Immature natural killer cell (primary cell): ENCODE measurements at regions not wholly inside any gene's neighbourhood (a gene's known extent, or its start where the extent isn't known, plus 50 kb on each side); places are given as distances from the start of the nearest gene placed in this dataset.

Source experiments
- DNase-seq, 3 donors: peaks; one replicate each; pipeline ENCODE4 v3.0.0; 2022; ENCODE audit warnings: mixed read lengths in 1 of 3
- H3K27ac Mint-ChIP-seq, 6 donors: one replicate each; pipeline ENCODE4 v1.8.0; 2020; ENCODE audit warnings: mixed read lengths in 6 of 6, mild to moderate bottlenecking in 5 of 6, inconsistent platforms in 4 of 6, moderate library complexity in 3 of 6
- H3K27me3 Mint-ChIP-seq, 3 donors: one replicate each; pipeline ENCODE4 v1.8.0; 2020 to 2021; ENCODE audit warnings: low read depth in 3 of 3, mild to moderate bottlenecking in 3 of 3, mixed read lengths in 3 of 3, moderate library complexity in 3 of 3, inconsistent platforms in 1 of 3
- H3K36me3 Mint-ChIP-seq, 3 donors: one replicate each; pipeline ENCODE4 v1.8.0; 2020; ENCODE audit warnings: mixed read lengths in 3 of 3, inconsistent platforms in 2 of 3, mild to moderate bottlenecking in 2 of 3
- H3K4me1 Mint-ChIP-seq, 2 donors: one replicate each; pipeline ENCODE4 v1.8.0; 2020; ENCODE audit warnings: inconsistent platforms in 2 of 2, mild to moderate bottlenecking in 2 of 2, mixed read lengths in 2 of 2, moderate library complexity in 1 of 2
- H3K4me3 Mint-ChIP-seq, 5 donors: one replicate each; pipeline ENCODE4 v1.8.0; 2020; ENCODE audit warnings: mild to moderate bottlenecking in 5 of 5, mixed read lengths in 5 of 5, inconsistent platforms in 3 of 5, moderate library complexity in 3 of 5
- H3K9me3 Mint-ChIP-seq, 6 donors: one replicate each; pipeline ENCODE4 v1.8.0; 2020; ENCODE audit warnings: mild to moderate bottlenecking in 6 of 6, mixed read lengths in 6 of 6, inconsistent platforms in 4 of 6, moderate library complexity in 3 of 6

DNA sequence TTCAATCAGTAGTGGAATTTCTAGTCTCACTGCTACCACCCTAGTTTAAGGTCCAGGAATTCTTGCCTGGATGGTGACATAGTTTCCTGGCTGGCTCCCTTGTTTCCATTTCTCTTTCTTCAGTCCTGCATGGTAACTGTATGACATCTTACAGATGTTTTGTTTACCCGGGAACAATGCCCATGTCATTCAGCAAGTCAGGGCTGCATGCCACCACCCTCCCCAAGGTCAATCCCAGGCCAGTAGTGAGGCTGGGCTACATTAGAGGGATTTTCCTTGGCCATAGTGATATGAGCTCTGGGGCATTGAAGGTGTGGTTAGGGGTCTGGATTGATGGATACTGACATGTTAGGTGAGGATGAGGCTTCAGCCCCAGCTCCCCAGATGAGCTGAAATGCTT lies 114.9 kb upstream of the E2F8 start:
- no peak overlapping the region for H3K27ac Mint-ChIP-seq
- H3K27me3 Mint-ChIP-seq: peaks cover 6 to 17% (median 11%) of the 10 kb centered on the region in 3 donors
- H3K4me1 Mint-ChIP-seq: no peaks in the 10 kb centered on the region
- no peak overlapping the region for H3K4me3 Mint-ChIP-seq
- H3K9me3 Mint-ChIP-seq: peaks cover 0 to 3% (median 0%) of the 10 kb centered on the region in 6 donors
- H3K36me3 Mint-ChIP-seq: no peaks in the 10 kb centered on the region
- no peak for DNase-seq

DNA sequence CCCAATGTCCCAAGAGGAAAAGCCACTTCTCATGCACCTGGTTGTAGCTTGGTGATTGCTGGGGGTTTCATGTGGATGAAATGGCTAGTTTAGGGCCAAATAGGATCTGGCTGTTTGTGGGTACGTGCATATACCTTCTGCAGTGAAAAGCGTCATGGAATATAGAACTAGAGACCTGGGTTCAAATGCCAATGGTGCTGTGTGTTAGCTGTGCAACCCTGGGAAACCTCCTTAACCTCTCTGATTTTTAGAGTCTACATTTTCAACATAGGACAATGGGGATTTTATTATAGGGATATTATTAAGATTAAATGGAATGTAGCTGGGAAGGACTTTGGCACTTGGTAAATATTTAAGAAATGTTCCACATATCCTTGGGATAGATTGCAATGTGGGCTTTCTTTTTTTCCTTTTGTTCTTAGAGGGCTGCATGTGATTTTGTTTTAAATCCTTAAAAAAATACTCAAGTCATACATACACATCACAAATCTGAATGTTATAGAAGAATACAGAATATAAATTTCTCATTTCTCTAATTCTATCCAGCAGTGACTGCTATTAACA lies 112.6 kb upstream of the E2F8 start:
- Mint-ChIP-seq H3K27me3 (peaks cover 7 to 35% (median 11%) of the 10 kb centered on the region in 3 donors), H3K27ac (no peak overlapping the region), H3K36me3 (no peaks in the 10 kb centered on the region), H3K4me3 (no peak overlapping the region), H3K4me1 (no peaks in the 10 kb centered on the region), H3K9me3 (peaks cover 0 to 3% (median 0%) of the 10 kb centered on the region in 6 donors)
- DNase-seq: no peak

DNA sequence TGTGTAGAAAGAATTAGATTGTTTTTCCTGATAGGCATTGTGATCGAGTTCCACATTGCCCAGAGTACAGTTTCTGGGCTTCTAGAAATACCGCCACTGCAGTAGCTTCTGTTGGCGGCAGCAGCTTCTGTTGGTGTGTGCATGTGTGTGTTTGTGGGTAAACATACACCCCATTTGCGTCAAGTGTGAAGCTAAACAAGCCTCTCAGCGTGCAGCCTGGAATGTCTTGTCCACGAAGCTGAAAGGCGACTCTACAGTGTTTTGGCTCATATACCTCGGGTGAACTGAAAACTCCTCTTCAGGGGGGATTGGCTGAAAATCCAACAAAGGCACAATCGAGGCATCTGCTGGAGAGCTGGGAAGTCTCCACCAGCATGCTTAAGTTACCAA lies 112.0 kb upstream of the E2F8 start:
- H3K4me1 Mint-ChIP-seq: no peaks in the 10 kb centered on the region
- no peak overlapping the region for H3K27ac Mint-ChIP-seq
- no peaks in the 10 kb centered on the region for H3K36me3 Mint-ChIP-seq
- no peak for DNase-seq
- no peak overlapping the region for H3K4me3 Mint-ChIP-seq
- H3K27me3 Mint-ChIP-seq: peaks cover 7 to 35% (median 11%) of the 10 kb centered on the region in 3 donors
- H3K9me3 Mint-ChIP-seq: peaks cover 0 to 3% (median 0%) of the 10 kb centered on the region in 6 donors

DNA sequence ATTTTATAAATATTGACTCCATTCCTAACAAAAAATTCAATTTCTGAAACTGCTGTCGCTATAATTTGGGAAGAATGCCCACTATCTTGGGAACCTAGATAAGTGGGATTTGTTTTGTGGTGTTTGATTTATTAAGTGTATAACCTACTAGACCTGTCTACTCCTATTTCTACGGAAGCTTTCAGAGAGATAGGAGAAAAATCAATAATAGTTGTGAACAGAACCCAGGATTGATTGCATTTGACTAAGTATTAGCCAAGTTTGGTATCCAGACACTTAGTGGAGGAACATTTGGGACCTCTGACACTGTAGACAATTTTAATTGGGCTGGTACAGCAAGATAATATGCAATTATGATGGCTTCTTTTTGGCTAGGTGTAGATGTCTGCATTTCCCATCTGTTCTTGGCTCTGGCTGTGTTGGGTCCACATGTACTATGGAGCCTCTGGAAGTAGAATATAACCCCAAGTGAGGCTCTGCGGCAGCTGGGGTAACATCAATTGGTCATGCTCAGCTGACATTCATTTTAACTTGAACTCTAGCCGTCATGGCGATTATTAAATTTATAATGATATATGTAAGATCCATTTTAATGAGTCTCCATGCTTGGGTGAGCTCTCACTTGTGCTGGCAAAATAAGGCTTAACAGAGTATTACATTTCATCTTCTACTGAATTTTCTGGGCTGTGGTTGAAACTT lies 111.5 kb upstream of the E2F8 start:
- H3K27ac Mint-ChIP-seq: no peak overlapping the region
- peaks cover 11 to 39% (median 12%) of the 10 kb centered on the region in 3 donors for H3K27me3 Mint-ChIP-seq
- no peaks in the 10 kb centered on the region for H3K4me1 Mint-ChIP-seq
- DNase-seq: no peak
- peaks cover 0 to 3% (median 0%) of the 10 kb centered on the region in 6 donors for H3K9me3 Mint-ChIP-seq
- no peak overlapping the region for H3K4me3 Mint-ChIP-seq
- H3K36me3 Mint-ChIP-seq: no peaks in the 10 kb centered on the region

DNA sequence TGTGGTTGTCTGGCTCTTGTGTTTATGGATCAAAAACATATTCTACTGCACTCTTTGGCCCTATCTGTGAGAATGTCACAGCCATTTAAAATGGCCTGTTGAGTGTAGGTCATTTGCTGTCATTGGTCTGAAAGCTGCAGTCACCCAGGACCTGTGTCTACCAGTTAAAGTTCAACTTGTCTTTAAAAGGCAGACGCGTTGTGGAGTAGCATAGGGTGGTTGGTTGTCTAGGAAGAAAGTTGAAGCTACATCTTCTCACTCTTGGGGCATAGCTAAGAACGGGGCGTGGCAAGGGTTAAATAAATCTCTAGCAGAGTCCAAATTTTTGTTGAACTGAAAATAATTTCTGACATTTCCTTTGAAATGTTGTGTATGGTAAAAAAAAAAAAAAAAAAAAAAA lies 110.7 kb upstream of the E2F8 start:
- Mint-ChIP-seq H3K9me3 (peaks cover 0 to 3% (median 0%) of the 10 kb centered on the region in 6 donors), H3K27ac (no peak overlapping the region), H3K36me3 (no peaks in the 10 kb centered on the region), H3K4me1 (no peaks in the 10 kb centered on the region), H3K27me3 (peaks cover 11 to 39% (median 12%) of the 10 kb centered on the region in 3 donors), H3K4me3 (no peak overlapping the region)
- no peak for DNase-seq

DNA sequence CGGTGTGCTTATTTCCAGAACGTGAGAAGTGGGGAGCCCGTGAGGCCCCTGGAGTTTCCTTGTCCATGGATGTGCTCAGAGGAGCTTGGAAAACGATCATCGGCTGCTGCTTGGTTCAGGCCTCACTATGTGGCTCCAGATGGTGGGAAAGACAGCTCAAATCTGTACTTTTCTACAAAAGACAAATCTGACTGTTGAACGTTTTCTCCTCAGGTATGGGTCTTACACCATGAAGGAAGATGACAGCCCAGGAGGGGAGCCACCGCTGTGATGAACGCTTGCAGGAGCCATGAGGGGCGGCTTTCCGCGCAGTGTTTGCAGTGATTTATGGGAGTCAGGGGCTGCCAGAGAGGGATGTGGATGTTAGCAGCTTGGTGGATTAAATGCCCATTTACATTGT lies 109.4 kb upstream of the E2F8 start:
- Mint-ChIP-seq H3K4me1 (peaks cover 5 to 8% of the 10 kb centered on the region in 2 donors), H3K36me3 (no peaks in the 10 kb centered on the region), H3K9me3 (no peaks in the 10 kb centered on the region), H3K4me3 (peak overlapping the region in 1 of 5 donors; percentile 38), H3K27ac (no peak overlapping the region), H3K27me3 (peaks cover 12 to 40% (median 16%) of the 10 kb centered on the region in 3 donors)
- no peak for DNase-seq

DNA sequence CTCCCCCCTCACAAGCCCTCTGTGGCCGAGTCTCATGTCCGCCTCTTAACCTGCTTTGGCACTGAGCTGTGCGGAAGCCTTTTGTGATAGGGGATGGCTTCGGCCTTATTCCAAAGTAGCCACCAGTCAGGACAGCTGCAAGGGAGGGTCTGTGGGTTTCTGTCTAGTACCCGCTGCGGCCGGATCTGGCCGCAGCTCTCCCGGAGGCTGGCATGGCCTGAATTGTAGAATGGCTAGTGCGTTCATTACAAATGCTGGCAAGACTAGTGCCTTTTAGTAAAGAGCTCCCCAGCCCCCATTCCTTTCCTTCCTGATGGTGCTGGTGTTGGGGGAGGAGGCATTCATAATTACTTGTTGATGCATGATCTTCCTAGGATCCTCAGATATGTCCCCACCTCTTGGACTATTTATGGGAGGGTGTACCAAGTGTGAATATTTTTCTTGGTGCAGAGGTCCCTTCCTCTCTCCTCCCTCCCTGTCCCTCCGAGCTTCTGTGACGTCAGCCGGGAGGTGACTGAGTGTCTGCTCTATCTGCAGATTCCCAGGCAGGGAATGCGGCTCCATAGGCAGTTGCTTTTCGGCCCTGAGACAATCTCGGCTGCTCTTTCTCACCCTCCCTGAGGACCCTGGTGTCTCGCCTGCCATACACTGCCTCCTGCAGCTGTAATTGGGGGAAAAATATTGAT lies 108.7 kb upstream of the E2F8 start:
- Mint-ChIP-seq H3K4me3 (peak overlapping the region in 1 of 5 donors; percentile 38), H3K27me3 (peaks cover 17 to 44% (median 18%) of the 10 kb centered on the region in 3 donors), H3K27ac (no peak overlapping the region), H3K36me3 (peaks cover 0 to under 1% (median 0%) of the 10 kb centered on the region in 3 donors), H3K4me1 (peaks cover 6 to 8% of the 10 kb centered on the region in 2 donors), H3K9me3 (no peaks in the 10 kb centered on the region)
- no peak for DNase-seq

DNA sequence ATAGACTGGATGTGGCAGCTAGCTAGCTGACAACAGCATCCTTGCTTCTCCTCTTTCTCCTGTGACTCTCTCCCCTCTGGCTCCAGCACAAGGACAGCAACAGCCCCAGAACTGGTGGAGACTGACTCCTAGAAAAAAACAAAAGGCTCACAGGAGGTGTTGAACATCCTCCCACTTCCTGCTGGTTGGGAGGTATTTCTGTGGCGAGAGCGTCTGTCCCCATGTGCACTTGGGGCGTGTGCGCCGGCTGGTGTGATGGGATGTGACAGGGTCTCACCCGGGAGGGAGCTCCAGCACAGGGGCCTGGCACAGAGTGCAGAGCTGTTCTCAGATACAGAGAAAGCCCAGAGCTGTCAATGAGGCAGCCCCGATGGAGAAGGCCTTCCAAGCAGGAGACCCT lies 107.2 kb upstream of the E2F8 start:
- peaks cover 19 to 58% (median 26%) of the 10 kb centered on the region in 3 donors for H3K27me3 Mint-ChIP-seq
- no peak overlapping the region for H3K4me3 Mint-ChIP-seq
- H3K27ac Mint-ChIP-seq: no peak overlapping the region
- peaks cover 0 to 5% (median 0%) of the 10 kb centered on the region in 3 donors for H3K36me3 Mint-ChIP-seq
- no peak for DNase-seq
- H3K4me1 Mint-ChIP-seq: peaks cover 6 to 8% of the 10 kb centered on the region in 2 donors
- H3K9me3 Mint-ChIP-seq: no peaks in the 10 kb centered on the region

DNA sequence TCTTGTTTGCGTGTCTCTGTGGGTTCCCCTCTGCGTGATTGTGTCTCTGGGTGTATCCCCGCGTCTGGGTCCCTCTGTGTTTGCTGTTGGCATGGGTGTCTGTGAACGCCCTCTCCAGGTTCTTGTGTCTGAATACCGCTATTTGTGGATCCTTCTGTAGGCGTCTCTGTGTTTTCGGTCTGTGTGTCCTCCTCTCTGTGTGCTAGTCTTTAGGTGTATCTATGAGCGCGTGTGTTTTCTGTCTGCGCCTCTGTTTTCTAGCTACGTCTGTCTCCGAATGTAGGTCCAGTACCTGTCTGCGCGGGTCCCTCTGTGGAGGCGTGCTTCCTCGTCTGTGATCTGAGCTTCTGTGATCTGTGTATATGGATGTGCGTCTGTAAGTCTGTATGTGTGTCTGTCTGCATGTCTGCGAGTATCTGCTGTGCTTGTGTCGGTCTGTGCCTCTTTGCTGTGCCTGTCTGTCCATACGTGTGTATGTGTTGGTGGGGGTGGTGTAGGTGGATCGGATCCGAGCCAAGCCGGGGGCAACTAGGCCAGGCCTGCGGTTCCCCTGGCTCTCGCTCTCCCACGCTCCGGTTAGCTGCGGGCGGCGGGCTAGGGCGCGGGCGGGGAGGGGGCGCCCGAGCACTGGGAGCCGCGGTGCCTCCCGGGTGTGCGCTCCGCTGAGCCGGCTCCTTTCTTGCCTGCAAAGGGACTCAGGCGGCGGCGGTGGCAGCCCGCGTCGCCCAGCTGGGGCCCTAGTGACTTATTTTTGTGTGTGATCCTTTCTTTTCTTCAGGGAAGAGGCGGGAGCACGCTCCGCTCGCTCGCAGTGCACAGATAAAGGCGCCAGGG lies 105.3 kb upstream of the E2F8 start:
- H3K4me3 Mint-ChIP-seq: peak overlapping the region in 2 of 5 donors; percentile 22 to 29
- H3K27ac Mint-ChIP-seq: no peak overlapping the region
- peaks cover 0 to 5% (median 0%) of the 10 kb centered on the region in 3 donors for H3K36me3 Mint-ChIP-seq
- no peak for DNase-seq
- peaks cover 13 to 57% (median 29%) of the 10 kb centered on the region in 3 donors for H3K27me3 Mint-ChIP-seq
- H3K9me3 Mint-ChIP-seq: no peaks in the 10 kb centered on the region
- peaks cover 6 to 8% of the 10 kb centered on the region in 2 donors for H3K4me1 Mint-ChIP-seq

DNA sequence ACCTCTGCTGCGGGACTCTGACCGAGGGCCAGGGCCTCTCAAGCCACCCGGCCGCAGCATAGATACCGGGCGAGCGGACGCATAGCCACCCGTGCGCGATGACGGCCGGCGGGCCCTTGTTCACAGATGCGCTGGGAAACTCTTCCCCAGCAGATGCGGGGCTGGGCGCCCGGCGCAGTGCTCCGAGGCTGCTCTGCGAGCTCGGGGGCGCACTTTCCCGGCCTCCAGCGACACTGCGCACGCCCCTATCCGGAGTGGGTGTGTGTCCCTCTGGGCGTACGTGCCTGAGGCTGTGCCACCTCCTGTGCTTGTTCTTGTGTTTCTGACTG lies 104.7 kb upstream of the E2F8 start:
- Mint-ChIP-seq H3K9me3 (no peaks in the 10 kb centered on the region), H3K4me3 (peak overlapping the region in 2 of 5 donors; percentile 22 to 29), H3K4me1 (peaks cover 6 to 8% of the 10 kb centered on the region in 2 donors), H3K36me3 (peaks cover 0 to 5% (median 0%) of the 10 kb centered on the region in 3 donors), H3K27ac (no peak overlapping the region), H3K27me3 (peaks cover 11 to 57% (median 29%) of the 10 kb centered on the region in 3 donors)
- no peak for DNase-seq

DNA sequence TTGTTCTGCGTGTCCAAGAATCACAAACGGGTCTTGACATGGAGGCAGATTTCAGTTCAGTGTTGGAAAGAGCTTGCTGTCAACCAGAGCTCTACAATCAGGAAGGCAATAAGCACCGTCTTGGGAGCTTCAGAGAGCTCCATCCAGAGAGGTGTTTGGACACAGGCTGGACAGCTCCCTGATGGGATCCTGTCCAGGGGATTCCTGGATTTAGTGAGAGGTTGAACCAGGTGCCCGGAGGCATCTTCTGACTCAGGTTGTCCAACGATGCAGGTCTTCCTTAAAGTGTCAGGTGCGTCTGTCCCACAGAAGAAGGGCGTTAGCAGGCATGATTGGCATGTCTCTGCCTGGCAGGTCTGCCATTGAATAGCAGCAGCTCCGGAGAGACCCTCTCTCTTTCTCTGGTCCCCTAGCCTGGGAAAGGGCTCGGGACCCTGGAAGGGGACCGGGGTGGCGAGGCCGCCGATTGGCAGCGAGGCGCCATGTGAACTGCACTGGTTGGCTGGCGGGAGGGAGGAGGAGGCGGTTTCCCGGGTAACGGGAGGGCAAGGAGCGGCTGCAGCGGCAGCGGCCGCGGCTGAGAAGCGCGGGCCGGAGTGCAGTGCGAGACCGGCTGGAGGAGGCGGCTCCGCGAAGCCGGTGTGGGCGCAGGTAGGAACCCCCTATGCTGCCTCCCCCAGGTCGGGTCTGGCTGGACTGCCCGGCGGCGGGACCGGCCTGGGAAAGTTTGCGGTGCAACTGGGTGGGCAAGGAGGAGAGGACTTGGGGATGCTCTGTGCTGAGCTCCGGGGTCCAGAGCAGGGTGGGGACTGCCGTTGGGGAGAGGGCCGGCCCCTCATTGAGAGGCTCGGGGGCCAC lies 104.1 kb upstream of the E2F8 start:
- peaks cover 11 to 51% (median 29%) of the 10 kb centered on the region in 3 donors for H3K27me3 Mint-ChIP-seq
- no peak overlapping the region for H3K27ac Mint-ChIP-seq
- H3K4me3 Mint-ChIP-seq: peak overlapping the region in 1 of 5 donors; percentile 18
- H3K9me3 Mint-ChIP-seq: no peaks in the 10 kb centered on the region
- peaks cover 0 to 5% (median 0%) of the 10 kb centered on the region in 3 donors for H3K36me3 Mint-ChIP-seq
- peaks cover 6 to 8% of the 10 kb centered on the region in 2 donors for H3K4me1 Mint-ChIP-seq
- no peak for DNase-seq

DNA sequence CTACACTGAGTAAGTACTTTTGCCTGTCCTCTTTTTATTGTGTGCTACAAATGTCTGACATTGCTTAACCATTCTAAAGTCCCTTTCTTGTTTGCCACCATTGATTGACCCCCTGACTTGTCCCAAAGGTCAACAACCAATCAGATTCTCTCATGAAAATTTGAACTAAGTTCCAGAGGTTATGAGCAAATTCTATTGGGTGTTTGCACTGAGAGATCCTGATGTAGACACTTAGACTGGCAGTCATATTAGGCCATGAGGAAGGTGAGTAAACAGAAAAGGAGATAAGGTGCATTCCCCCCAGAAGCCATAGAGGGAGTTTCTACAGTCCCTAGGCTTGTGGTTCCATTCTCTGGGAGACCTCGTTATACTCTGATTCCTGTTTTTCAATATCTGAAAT lies 101.3 kb upstream of the E2F8 start:
- H3K4me1 Mint-ChIP-seq: peaks cover 6 to 8% of the 10 kb centered on the region in 2 donors
- peaks cover 0 to 5% (median 0%) of the 10 kb centered on the region in 3 donors for H3K36me3 Mint-ChIP-seq
- H3K9me3 Mint-ChIP-seq: no peaks in the 10 kb centered on the region

DNA sequence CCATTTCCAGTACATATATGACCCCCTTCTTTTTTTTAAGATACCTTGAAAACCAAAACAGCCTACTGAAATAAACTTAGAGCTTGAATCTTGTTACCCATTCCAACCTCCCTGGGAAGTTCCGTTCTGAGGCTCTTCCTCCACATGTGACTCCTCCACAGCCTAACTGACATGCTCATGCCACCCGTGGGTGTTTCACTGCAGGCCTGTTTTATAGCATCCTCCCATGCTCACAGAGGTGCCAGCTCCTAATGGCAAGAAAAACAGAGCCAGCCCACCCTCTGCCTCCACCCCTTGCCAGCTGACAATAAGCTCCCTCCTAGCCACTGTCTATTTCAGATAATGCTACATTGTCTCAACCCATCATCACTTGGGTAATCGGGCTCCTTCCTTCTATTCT lies 97.6 kb upstream of the E2F8 start:
- H3K36me3 Mint-ChIP-seq: no peaks in the 10 kb centered on the region
- H3K4me1 Mint-ChIP-seq: no peaks in the 10 kb centered on the region
- H3K27me3 Mint-ChIP-seq: peaks cover 1 to 14% (median 13%) of the 10 kb centered on the region in 3 donors
- no peak overlapping the region for H3K4me3 Mint-ChIP-seq
- H3K9me3 Mint-ChIP-seq: no peaks in the 10 kb centered on the region
- DNase-seq: no peak
- no peak overlapping the region for H3K27ac Mint-ChIP-seq

More for the DNA sequence above, 101.3 kb upstream of the E2F8 start:
- peaks cover 11 to 34% (median 27%) of the 10 kb centered on the region in 3 donors for H3K27me3 Mint-ChIP-seq
- no peak overlapping the region for H3K4me3 Mint-ChIP-seq
- H3K27ac Mint-ChIP-seq: no peak overlapping the region
- no peak for DNase-seq
